HCEC 1CT (cell line): ENCODE measurements at regions not wholly inside any gene's neighbourhood (a gene's known extent, or its start where the extent isn't known, plus 50 kb on each side); places are given as distances from the start of the nearest gene placed in this dataset.

Source experiments
- DNase-seq: peaks from one replicate; pipeline ENCODE4 v3.0.0-alpha.2; 2017

GRCh38 chr1:62988867-62989266 lies 204.9 kb downstream of the ATG4C start:
- DNase-seq = no peak

DNA sequence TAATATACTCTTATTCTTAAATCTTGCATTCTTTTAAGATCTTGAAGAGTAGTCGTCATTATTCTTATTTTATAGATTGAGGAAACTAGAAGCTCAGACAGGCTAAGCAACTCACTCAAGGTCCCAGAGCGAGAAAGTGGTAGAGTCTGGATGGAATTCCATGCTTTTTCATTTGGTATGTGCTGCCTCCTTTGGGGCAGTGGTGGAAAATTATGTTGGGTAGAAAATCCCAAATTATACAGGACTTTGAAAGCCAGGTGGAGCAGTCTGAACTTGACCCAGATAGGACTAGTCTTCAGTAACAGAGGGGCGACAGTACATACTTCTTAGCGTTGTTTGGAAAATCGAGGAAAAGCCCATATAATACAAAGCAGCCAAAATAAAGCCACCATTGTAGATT lies 205.6 kb downstream of the ATG4C start:
- no peak for DNase-seq

GRCh38 chr1:62991152-62991551 lies 207.2 kb downstream of the ATG4C start:
- DNase-seq = no peak

DNA sequence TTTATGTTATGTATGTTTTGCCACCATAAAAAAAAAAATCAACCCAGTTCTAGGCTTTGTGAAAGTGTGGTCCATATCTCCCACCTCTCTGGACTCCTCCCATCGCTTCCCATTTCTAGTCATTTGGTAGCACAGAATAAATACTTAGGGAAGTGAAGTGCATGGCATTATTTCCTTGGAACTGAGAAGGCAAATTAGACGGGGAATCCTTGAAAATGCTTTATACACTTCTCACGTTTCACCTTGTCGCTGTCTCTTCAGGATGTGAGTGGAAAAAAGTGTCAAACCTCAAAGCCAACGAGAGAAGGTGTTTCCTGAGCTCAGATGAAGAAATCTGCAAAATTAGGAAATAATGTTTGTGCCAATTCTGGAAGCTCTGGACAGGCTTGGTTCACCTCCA lies 209.9 kb downstream of the ATG4C start:
- no peak for DNase-seq

- DNase-seq = no peak
These were observed 211.2 kb downstream of the ATG4C start for GRCh38 chr1:62995173-62995572.

GRCh38 chr1:62997884-62998283 lies 214.0 kb downstream of the ATG4C start:
- no peak for DNase-seq

- no peak for DNase-seq
These were observed 215.1 kb downstream of the ATG4C start for GRCh38 chr1:62998845-62999649.

DNA sequence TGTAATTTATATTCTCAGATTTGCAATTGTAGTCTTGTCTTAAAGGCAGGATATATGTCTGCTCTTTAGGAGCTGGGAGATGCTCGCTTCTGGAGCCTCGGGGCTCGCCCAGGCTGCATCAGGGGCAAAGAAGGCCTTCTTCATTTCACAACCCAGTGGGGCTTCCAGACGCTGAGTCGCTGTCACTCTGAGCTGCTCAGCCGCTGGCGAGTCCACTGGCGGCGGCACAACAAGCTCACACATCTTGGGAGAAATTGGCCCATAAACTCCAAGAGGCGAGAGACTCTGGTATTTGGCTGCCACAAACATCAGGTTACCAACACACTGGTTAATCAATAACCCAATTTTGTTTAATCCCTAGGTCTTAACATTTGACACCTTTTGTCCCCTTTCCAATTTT lies 216.6 kb downstream of the ATG4C start:
- no peak for DNase-seq

GRCh38 chr1:63004868-63005267 lies 220.9 kb downstream of the ATG4C start:
- peak; percentile 17 for DNase-seq

- DNase-seq = no peak
These were observed 221.9 kb downstream of the ATG4C start for GRCh38 chr1:63005812-63006211.

- no peak for DNase-seq
These were observed 225.5 kb downstream of the ATG4C start for GRCh38 chr1:63009421-63009820.

DNA sequence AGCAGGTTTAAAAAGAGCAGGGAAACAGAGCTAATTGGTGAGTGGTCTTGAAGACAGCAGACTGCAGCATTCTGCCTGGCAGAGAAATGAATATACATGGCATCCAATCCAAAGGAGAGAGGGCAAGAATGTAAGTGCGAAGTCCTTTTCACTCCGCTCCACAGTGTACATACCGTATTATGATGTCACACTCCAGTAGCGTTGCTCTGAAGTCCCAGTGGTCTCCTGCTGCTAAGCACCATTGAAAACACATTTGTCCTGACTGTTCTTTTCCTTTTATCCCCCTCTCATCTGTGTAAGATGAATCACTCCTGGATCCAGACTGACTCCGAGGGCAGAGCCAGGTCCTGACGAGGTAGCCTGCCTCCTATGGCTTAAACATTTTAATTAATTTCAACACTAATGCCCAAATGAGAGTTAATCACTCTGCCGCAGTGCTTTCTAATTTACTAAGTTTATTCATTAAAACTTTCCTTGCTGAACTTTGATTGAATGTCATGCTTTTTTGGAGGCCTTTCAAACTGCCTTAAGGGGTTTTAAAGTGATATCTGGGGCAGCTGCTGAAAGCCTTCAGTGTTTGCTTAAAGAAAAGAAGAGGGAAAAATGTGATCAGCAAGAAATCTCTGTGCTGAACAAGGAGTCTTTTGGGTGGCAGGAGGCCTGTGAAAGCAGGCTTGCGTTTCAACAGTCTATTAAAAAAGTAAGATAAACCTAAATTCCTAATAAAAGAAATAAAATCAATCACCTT lies 227.2 kb downstream of the ATG4C start:
- DNase-seq = no peak

DNA sequence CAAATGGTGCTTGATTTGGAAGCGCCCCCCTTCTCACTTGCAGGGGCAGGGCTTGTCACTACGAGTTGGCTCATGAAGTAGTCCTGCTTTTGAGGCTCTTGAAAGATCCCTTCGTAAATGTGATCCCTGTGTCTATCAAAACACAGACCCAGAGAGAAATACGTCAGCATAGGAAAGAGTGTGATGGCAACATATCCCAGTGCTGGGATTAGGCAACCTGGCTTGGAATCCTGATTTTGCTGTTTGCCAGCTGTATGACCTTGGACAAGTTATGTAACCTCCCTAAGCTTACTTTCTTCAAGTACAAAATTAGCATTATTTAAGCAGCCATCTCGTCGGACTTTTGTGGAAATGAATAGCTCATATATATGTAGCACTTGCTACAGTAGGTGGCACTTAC lies 228.4 kb downstream of the ATG4C start:
- DNase-seq = no peak

GRCh38 chr1:63014267-63014666 lies 230.3 kb downstream of the ATG4C start:
- DNase-seq = no peak

DNA sequence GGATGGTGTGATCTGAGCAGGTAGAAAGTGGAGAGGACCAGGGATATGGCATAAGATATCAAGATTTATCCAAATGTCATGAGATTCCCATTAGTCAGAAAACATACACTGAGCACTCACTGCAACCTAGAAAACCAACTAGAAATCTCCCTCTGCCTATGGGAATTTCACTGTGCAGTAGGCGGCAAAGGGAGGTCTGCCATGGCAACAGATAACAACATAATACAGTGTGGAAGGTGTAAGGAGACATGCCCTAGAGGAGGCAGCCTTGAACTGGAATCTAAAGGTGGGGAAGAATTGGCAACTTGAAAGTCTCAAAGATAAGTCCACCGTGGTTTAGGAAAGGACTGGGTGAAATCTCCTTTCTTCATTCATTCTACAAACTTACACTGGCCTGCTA lies 238.4 kb downstream of the ATG4C start:
- DNase-seq = no peak

DNA sequence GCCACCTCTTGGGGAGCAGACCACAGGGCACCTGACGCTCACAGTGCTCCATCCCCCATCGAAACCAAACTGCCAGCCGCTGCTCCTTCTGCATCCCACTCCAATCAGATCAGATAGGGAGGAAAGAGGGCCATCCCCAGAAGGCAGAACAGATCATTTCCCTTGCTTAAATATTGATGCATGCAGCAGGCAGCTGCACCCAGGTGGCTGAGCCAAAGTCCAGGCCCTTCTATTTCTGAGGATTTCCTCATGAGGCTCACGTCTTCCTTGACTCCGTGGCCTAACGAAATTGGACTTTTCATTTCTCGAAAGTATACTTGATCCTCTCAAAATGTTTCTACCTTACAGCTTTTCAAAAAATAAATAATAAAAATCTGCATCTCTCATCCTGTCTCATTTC lies 239.2 kb downstream of the ATG4C start:
- DNase-seq = no peak

DNA sequence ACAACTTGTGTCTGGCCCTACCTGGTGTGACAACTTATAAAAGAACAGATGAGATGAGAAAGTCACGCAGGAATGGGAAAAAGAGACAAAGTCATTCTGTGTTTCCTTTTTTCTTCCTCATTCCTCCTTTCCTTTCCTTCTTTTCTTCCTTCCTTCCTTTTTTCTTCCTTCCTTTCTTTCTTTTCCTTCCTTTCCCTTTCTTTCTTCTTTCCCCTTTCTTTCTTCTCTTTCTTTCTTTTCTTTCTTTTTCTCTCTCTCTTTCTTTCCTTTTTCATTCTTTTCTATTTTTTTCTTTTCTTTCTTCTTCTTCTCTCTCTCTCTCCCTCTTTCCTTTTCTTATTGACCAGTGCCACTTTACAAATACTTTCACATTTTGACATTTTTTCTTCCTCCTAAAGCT lies 239.7 kb downstream of the ATG4C start:
- no peak for DNase-seq

DNA sequence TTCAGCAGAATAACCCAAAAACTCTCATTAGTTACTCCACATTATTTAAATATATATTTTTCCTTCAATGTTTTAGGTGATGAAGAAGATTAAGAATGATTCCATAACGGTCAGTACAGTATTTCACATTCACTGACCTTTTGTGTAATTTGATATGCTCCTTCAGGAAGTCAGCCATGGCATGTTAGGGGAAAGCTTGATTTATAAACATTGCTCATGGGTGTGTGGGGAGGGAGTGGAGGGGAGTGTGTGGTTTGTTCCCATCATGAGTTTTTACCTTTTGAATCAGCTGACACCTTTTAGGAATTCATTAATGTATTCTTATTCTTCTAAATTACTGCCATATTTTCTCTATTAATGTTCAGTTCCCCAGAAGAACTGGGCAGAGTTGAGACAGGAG lies 240.2 kb downstream of the ATG4C start:
- DNase-seq = no peak

DNA sequence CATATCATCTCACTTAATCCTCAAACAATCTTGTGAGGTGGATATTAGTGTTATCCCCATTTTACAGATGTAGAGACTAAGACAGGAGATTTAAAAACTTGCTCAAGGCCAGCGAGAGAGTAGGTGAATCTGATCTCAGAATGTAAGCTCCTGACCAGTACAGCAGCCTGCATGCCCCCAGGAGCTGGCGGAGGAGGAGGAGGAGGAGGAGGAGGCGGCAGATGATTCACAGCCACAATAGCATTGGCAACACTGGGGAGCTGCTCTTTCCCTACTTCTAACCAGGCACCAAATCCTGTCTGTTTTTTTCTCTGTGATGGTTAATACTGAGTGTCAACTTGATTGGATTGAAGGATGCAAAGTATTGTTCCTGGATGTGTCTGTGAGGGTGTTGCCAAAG lies 243.2 kb downstream of the ATG4C start:
- DNase-seq = no peak

DNA sequence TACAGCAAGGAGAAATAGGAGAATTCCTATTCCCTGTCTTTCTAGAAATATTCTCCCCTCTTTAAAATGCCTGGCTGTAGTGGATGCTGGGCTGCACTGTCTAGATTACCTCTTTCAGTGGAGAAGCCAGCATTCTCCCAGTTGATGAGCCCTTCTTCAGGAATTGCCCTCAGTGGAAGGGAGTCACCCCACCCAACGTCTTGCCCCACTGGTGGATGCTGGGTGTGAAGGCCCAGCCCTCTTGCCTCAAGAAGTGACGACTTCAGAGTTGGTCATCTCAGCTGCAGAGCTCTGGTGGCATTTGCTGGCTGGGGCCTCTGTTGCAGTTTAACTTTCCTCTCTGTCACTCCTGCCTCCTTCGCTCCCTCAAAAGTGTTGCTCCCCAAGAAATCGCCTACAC lies 248.2 kb downstream of the ATG4C start:
- DNase-seq = no peak

- no peak for DNase-seq
These were observed 249.3 kb downstream of the ATG4C start for GRCh38 chr1:63033211-63033610.

GRCh38 chr1:63034256-63034655 lies 250.3 kb downstream of the ATG4C start:
- DNase-seq = no peak

DNA sequence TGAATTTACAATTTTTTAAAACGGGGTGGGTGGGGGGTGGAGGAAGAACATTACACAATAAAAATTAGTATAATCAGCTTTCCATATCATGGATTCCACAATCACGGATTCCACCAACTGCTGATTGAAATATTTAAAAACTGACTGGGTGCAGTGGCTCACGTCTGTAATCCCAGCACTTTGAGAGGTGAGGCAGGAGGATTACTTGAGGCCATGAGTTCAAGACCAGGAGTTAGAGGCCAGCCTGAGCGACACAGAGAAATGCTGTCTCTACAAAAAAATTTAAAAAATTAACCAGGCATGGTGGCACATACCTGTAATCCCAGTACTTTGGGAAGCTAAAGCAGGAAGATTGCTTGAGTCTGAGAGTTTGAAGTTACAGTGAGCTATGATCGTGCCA lies 254.7 kb downstream of the ATG4C start:
- no peak for DNase-seq

DNA sequence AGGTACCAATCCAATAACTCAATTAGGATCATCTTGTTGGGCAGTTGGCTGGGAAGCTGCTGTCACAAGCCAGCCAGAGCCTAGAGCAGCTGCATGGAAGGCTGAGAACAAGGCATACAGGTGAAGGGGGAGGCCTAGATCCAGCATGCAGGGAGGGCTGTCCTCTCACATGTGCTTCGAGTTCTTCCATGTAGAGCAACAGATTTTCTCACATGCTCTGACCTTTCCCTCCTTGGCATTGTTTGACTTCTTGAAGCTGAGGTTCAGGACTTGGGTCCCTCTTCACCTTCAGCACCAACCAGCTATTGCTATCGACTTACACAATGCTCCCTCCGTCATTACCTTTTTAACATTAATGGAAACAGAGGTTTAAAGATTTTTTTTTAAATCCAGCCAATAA lies 257.7 kb downstream of the ATG4C start:
- DNase-seq = no peak

DNA sequence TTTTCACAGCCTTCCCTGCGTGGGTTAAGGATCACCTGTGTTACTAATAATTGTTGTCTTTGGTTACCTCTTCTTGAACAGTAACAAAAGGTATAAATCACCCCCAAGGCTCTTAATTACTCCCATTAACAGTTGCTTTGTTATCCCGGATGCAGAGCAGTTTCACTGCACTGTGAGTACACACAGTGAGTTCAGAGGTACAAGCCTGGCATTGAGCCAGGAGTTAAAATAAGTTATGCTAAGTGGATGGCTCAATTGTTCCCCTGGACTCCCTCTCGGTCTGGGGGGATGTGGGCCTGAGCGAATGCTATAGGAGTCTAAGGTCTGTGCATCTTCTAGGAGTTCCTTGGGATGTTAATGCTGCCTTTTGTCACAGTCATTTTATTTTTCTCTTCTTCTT lies 258.3 kb downstream of the ATG4C start:
- DNase-seq = no peak
